Stimulated activated CD4-positive, alpha-beta T cell treated with anti-CD3 and anti-CD28 coated beads, Interleukin-4, amount 100 ng/mL, for 24 hours (primary cell): ENCODE measurements at regions not wholly inside any gene's neighbourhood (a gene's known extent, or its start where the extent isn't known, plus 50 kb on each side); places are given as distances from the start of the nearest gene placed in this dataset.
"Not testable (repeated sequence)": the region's sequence is repeated elsewhere in the genome, so short reads cannot be mapped to it uniquely, and the experiment has no call there.

Experiments
- DNase-seq: peaks from one replicate; pipeline ENCODE4 v3.0.0-alpha.2; 2020

DNA sequence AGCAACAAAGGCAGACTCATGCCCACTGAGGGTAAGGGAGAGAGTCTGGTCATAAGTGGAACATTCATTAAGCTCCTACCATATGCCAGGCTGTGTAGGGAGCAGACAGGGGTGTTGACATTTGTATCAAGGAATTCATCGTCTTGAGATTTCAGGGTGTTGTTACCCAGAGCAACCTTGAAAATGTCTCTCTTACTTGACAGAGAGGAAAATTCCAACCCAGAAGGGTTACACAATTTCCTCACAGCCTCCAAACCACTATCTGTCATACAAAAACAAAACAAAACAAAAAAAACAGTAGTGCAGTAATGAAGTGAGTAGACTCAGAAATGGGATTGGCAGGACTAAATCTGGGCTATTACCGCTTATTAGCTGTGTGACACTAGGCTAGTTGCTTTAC, 113.2 kb downstream of the MIAT start:
- no peak for DNase-seq

DNA sequence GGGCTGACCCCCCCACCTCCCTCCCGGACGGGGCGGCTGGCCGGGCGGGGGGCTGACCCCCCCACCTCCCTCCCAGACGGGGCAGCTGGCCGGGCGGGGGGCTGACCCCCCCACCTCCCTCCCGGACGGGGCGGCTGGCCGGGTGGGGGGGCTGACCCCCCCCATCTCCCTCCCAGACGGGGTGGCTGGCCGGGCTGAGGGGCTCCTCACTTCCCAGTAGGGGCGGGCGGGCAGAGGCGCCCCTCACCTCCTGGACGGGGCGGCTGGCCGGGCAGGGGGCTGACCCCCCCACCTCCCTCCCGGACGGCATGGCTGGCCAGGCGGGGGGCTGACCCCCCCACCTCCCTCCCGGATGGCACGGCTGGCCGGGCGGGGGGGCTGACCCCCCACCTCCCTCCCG, 115.7 kb downstream of the MIAT start:
- DNase-seq, result not testable (repeated sequence)

GRCh38 chr22:26775394-26775793, 118.0 kb downstream of the MIAT start:
- DNase-seq, result no peak

DNA sequence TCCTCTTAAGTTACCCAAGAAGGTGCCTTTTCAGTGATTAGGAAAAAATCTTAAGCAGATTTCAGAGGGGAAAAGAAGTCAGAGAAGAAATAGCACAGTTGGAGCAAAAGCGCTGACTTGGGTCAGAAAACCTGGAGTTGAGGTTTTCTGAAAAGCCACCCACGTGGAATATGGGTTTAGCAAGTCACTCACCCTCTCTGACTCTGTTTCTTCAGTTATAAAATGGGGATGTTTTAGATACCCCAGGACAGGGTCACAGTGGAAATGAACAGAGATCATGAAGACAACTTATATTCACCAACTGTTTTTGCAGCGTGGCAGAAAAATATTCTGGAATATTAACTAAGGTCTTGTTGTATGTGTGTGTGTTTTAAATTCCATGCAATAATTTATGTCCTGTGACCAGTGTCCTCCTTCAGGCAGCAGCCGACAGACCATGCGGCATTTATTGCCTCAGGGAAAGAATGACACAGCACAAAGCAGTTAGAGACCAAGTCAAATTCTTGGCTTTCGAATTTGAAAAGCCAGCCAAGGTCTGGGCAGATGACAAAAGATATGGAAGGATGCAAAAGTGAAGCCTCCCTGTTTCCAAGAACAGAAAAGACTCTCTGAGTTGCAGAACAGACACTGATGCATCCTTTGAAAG, 119.9 kb downstream of the MIAT start:
- no peak for DNase-seq

- DNase-seq, result no peak
Observed at GRCh38 chr22:26778372-26778771, 121.0 kb downstream of the MIAT start.

- DNase-seq, result no peak
Observed at GRCh38 chr22:26779108-26779507, 121.7 kb downstream of the MIAT start.

GRCh38 chr22:26779929-26780328, 122.5 kb downstream of the MIAT start:
- no peak for DNase-seq

DNA sequence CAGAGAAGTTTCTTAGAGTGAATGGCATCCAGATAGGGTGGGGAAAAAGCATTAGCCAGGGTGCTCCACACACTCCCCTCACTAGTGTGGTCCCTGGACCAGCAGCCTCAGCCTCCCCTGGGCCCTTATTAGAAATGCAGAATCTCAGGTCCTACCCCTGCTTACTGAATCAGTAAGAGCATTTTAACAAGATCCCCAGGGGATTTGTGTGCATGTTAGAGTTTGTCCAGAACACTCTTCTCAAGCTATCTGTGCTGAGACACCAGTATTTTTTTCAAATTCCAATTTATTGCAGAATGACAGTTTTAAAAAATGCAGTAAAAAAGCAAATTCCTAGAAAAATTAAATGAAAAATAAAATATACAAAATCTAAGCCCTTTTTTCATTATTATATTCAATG, 123.1 kb downstream of the MIAT start:
- no peak for DNase-seq

GRCh38 chr22:26781062-26781461, 123.7 kb downstream of the MIAT start:
- no peak for DNase-seq

DNA sequence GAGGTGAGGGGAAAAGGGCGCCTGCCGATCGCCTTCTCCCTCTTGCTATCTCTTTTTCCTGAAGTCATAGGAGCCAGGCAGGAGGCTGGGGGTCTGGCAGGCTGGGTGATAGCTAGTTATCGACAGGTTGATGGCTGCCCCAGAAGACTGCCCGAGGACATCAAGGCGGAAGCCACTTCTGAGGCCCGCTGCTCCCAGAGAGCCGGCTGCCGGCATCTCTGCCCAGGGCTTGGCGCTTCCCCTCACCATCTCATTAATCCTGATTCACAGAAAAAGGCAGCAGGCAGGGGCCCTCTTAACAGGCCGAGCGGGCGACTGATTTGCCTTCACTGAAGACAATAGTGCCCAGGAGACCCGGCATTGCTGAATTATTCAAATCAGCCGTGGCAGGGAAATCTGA, 124.2 kb downstream of the MIAT start:
- no peak for DNase-seq

GRCh38 chr22:26783885-26784284, 126.5 kb downstream of the MIAT start:
- DNase-seq, result no peak

GRCh38 chr22:26784772-26785171, 127.4 kb downstream of the MIAT start:
- no peak for DNase-seq

- no peak for DNase-seq
Observed at GRCh38 chr22:26785932-26786331, 128.5 kb downstream of the MIAT start.

DNA sequence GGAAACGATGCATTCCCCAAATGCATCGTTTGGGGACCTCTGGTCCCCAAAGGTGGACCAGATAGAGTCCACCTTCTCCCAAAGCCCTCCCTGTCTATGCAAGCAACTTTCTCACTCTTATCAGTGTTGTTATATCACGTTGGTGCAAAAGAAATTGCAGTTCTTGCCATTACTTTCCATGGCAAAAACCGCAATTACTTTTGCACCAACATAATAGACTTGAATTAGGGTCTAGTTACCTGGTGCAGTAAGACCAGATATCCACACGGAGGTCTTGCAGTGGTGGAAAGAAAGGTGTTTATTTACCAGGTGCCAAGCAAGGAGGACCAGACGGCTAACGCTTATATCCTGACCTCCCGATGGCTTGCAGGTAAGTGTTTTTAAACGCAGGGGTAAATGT, 129.0 kb downstream of the MIAT start:
- DNase-seq, result no peak

DNA sequence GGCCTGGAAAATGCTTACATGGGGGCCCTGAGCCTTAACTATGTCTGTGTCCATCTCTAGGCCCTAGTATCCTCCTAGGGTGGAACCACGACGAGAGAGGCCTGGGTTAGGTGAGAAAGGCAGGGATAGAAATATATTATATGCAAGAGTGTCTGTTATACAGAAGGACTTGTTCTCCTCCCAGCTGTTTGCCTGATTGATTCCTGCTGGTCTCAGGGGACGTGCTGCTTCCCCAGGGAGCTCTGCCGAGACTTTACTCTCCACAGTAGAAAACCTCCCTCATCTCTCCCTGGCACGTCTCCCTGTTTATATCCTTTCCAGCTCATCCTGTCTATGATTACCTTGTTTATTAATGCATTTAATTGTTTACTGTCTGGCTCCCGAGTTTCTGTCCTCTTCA, 132.6 kb downstream of the MIAT start:
- DNase-seq, result no peak

DNA sequence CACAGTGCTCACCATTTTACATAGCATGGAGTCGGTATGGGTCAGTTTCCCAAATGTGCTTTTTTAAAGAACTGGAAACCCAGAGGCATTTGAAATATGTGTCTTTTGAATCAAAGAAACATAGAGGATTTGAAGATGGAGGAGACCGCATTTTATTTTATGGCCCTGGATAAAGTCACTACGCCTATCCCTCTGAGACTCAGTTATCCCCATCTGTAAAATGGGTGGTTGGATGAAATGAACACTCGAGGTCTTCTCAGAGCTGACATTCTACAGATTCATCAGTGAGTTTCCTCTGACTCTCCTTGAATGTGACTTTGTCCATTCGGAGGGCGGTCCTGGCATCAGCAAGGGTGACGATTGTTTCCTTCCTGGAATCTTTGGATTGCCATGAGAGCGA, 135.1 kb downstream of the MIAT start:
- DNase-seq, result no peak

- no peak for DNase-seq
Observed at GRCh38 chr22:26796785-26797184, 139.4 kb downstream of the MIAT start.

- no peak for DNase-seq
Observed at GRCh38 chr22:26797910-26798309, 140.5 kb downstream of the MIAT start.

DNA sequence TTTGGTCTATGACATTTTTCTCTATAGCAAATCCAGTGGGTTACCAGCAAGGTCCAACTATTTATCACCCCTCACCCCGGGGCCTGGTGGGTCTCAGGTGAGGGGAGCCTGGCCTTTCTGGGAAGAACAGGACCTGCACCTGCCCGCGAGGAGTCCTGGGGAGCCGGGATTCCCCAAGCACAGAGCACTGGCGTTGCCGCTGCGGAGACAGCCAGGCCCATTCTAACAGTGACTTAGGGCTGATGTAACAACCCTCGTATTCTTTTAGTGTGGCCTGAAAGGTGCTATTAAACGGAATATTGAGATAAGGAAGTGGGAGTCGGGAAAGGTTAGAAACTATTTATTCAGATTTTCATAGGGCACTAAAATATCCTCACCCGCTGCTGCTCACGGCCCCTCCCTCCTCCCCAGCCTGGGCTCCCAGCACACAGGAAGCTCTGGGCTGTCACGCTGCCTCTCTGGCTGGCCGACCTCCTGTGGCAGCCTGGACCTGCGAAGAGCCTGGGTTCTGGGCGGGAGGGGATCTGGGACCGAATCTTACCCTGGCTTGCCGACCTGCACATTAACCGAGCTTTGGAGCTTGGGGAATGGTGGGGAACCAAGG, 141.2 kb downstream of the MIAT start:
- DNase-seq, result no peak

- DNase-seq, result no peak
Observed at GRCh38 chr22:26800858-26801257, 143.5 kb downstream of the MIAT start.

GRCh38 chr22:26801449-26801848, 144.1 kb downstream of the MIAT start:
- DNase-seq, result no peak

GRCh38 chr22:26804315-26804714, 146.9 kb downstream of the MIAT start:
- no peak for DNase-seq

DNA sequence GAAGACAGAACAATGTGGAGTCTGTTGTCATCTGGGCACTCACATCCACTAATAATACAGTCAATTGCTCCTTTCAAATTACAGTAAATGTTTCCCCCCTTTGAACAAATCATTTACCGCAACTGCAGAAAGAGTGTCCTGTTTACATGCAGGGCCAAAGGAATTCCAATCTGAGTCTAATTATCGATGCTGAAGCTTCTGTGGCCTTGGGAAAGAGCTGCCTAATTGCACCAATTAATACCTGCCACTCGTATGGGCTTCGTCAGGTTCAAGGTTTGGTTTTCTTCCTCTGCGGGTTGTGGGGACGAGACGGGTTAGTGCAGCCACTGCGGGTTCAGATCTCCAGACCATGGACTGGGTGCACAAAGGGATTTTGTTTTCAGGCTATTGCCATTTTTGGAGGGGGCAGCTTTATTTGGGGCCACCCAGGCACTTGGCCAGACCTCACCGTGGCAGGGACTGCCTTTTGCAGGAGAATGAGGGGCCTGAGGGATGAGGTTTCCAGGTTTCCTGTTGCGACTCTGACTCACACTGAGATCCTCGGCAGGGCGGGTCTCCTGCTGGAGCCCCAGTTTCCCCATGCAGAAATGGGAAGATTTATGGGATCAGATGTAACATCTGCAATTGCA, 147.6 kb downstream of the MIAT start:
- DNase-seq, result no peak

DNA sequence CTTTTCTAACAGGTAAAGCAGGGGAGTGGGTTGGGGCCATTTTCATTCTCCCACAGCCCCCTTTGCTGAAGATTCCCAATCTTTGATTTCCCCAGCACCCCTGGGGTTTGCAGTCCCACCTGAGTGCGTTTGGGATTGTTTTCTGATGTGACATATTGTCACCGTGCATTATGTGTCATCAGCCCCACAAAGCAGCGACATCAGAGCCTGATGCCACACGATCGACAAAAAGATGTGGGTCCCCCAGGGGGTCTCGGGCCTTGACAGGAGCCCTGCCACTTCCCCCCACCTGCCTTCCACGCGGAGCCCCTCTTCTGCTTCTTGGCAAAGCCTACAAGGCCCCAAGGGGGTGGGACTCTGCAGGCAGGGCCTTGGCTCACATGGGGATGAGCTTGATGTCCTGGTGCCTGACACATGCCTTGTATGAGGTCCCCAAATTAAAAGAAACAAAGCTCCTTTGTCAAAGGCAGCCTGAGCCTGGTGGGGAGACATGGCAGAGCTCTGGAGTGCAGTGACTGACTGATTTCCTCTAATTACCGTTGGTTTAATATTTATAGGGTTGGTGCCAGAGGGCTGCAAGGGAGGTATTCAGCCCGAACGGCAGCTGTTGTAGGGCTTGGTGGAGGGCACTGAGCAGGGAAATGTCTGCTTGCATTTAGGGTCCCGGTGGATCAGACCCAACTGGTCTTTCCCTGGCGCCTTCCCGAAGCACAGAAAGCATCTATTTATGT, 149.2 kb downstream of the MIAT start:
- no peak for DNase-seq
